ENCODE measurements at regions not wholly inside any gene's neighbourhood (a gene's known extent, or its start where the extent isn't known, plus 50 kb on each side); places are given as distances from the start of the nearest gene placed in this dataset.
"Not testable (repeated sequence)": the region's sequence is repeated elsewhere in the genome, so short reads cannot be mapped to it uniquely, and the experiment has no call there.

GRCh38 chr1:105459759-105460158 lies 1596.7 kb upstream of the PRMT6 start:
- H3K9me3 ChIP-seq (ENCODE audit: control insufficient read depth in 2 of 2, insufficient read depth in 1 of 2, low read depth in 1 of 2, low read length in 1 of 2): no peaks in the 10 kb centered on the region
- no peaks in the 10 kb centered on the region for H3K36me3 ChIP-seq (ENCODE audit: control insufficient read depth in 3 of 3, insufficient read depth in 2 of 3, low read depth in 1 of 3, low read length in 3 of 3)
- no peak for FAIRE-seq
- no peaks in the 10 kb centered on the region for H3K4me1 ChIP-seq (ENCODE audit: control insufficient read depth in 3 of 3, insufficient read depth in 2 of 3, low read depth in 1 of 3, low read length in 2 of 3)
- H3K27ac ChIP-seq (ENCODE audit: low read depth in 1 of 3, low read length in 2 of 3): no peak overlapping the region
- H3K27me3 ChIP-seq (ENCODE audit: control insufficient read depth in 3 of 3, insufficient read depth in 3 of 3, low read length in 3 of 3): no peaks in the 10 kb centered on the region
- DNase-seq: no peak
- no peak overlapping the region for H3K4me3 ChIP-seq (ENCODE audit: low read depth in 1 of 3, low read length in 3 of 3)

- no peak for FAIRE-seq
- no peak for DNase-seq
- Histone ChIP-seq H3K27me3 (ENCODE audit: control insufficient read depth in 3 of 3, insufficient read depth in 3 of 3, low read length in 3 of 3) (no peaks in the 10 kb centered on the region), H3K27ac (ENCODE audit: low read depth in 1 of 3, low read length in 2 of 3) (no peak overlapping the region), H3K4me1 (ENCODE audit: control insufficient read depth in 3 of 3, insufficient read depth in 2 of 3, low read depth in 1 of 3, low read length in 2 of 3) (no peaks in the 10 kb centered on the region), H3K9me3 (ENCODE audit: control insufficient read depth in 2 of 2, insufficient read depth in 1 of 2, low read depth in 1 of 2, low read length in 1 of 2) (no peaks in the 10 kb centered on the region), H3K4me3 (ENCODE audit: low read depth in 1 of 3, low read length in 3 of 3) (no peak overlapping the region), H3K36me3 (ENCODE audit: control insufficient read depth in 3 of 3, insufficient read depth in 2 of 3, low read depth in 1 of 3, low read length in 3 of 3) (no peaks in the 10 kb centered on the region)
- WGBS, 3 donors: 67 to 83% (median 79%) methylated on average over 2 of the region's 2 CpGs
Measured at GRCh38 chr1:105462308-105462707, 1594.2 kb upstream of the PRMT6 start.

- Histone ChIP-seq H3K9me3 (ENCODE audit: control insufficient read depth in 2 of 2, insufficient read depth in 1 of 2, low read depth in 1 of 2, low read length in 1 of 2) (no peaks in the 10 kb centered on the region), H3K4me3 (ENCODE audit: low read depth in 1 of 3, low read length in 3 of 3) (no peak overlapping the region), H3K27me3 (ENCODE audit: control insufficient read depth in 3 of 3, insufficient read depth in 3 of 3, low read length in 3 of 3) (no peaks in the 10 kb centered on the region), H3K36me3 (ENCODE audit: control insufficient read depth in 3 of 3, insufficient read depth in 2 of 3, low read depth in 1 of 3, low read length in 3 of 3) (no peaks in the 10 kb centered on the region), H3K27ac (ENCODE audit: low read depth in 1 of 3, low read length in 2 of 3) (no peak overlapping the region), H3K4me1 (ENCODE audit: control insufficient read depth in 3 of 3, insufficient read depth in 2 of 3, low read depth in 1 of 3, low read length in 2 of 3) (no peaks in the 10 kb centered on the region)
- FAIRE-seq: no peak
- DNase-seq: no peak
Measured at GRCh38 chr1:105467549-105467948, 1588.9 kb upstream of the PRMT6 start.

- 72 to 82% (median 75%) methylated on average over 7 of the region's 7 CpGs for WGBS, 3 donors
- FAIRE-seq; H3K9me3 ChIP-seq (ENCODE audit: control insufficient read depth in 2 of 2, insufficient read depth in 1 of 2, low read depth in 1 of 2, low read length in 1 of 2); H3K4me1 ChIP-seq (ENCODE audit: control insufficient read depth in 3 of 3, insufficient read depth in 2 of 3, low read depth in 1 of 3, low read length in 2 of 3); H3K27ac ChIP-seq (ENCODE audit: low read depth in 1 of 3, low read length in 2 of 3); DNase-seq; H3K27me3 ChIP-seq (ENCODE audit: control insufficient read depth in 3 of 3, insufficient read depth in 3 of 3, low read length in 3 of 3); H3K36me3 ChIP-seq (ENCODE audit: control insufficient read depth in 3 of 3, insufficient read depth in 2 of 3, low read depth in 1 of 3, low read length in 3 of 3); H3K4me3 ChIP-seq (ENCODE audit: low read depth in 1 of 3, low read length in 3 of 3): not testable (repeated sequence)
Measured at GRCh38 chr1:105470541-105470940, 1585.9 kb upstream of the PRMT6 start.

- H3K9me3 ChIP-seq (ENCODE audit: control insufficient read depth in 2 of 2, insufficient read depth in 1 of 2, low read depth in 1 of 2, low read length in 1 of 2): peaks cover 0 to 2% of the 10 kb centered on the region in 2 donors
- no peak overlapping the region for H3K27ac ChIP-seq (ENCODE audit: low read depth in 1 of 3, low read length in 2 of 3)
- no peak overlapping the region for H3K4me3 ChIP-seq (ENCODE audit: low read depth in 1 of 3, low read length in 3 of 3)
- no peaks in the 10 kb centered on the region for H3K4me1 ChIP-seq (ENCODE audit: control insufficient read depth in 3 of 3, insufficient read depth in 2 of 3, low read depth in 1 of 3, low read length in 2 of 3)
- FAIRE-seq (no peak), DNase-seq (no peak)
- no peaks in the 10 kb centered on the region for H3K27me3 ChIP-seq (ENCODE audit: control insufficient read depth in 3 of 3, insufficient read depth in 3 of 3, low read length in 3 of 3)
- no peaks in the 10 kb centered on the region for H3K36me3 ChIP-seq (ENCODE audit: control insufficient read depth in 3 of 3, insufficient read depth in 2 of 3, low read depth in 1 of 3, low read length in 3 of 3)
Measured at GRCh38 chr1:105483436-105483835, 1573.0 kb upstream of the PRMT6 start.

GRCh38 chr1:105485207-105485606 lies 1571.3 kb upstream of the PRMT6 start:
- no peak for FAIRE-seq
- 69 to 88% (median 77%) methylated on average over 2 of the region's 2 CpGs for WGBS, 3 donors
- H3K9me3 ChIP-seq (ENCODE audit: control insufficient read depth in 2 of 2, insufficient read depth in 1 of 2, low read depth in 1 of 2, low read length in 1 of 2): peaks cover 0 to 3% of the 10 kb centered on the region in 2 donors
- H3K27ac ChIP-seq (ENCODE audit: low read depth in 1 of 3, low read length in 2 of 3): no peak overlapping the region
- H3K36me3 ChIP-seq (ENCODE audit: control insufficient read depth in 3 of 3, insufficient read depth in 2 of 3, low read depth in 1 of 3, low read length in 3 of 3): no peaks in the 10 kb centered on the region
- H3K27me3 ChIP-seq (ENCODE audit: control insufficient read depth in 3 of 3, insufficient read depth in 3 of 3, low read length in 3 of 3): no peaks in the 10 kb centered on the region
- H3K4me3 ChIP-seq (ENCODE audit: low read depth in 1 of 3, low read length in 3 of 3): no peak overlapping the region
- no peak for DNase-seq
- H3K4me1 ChIP-seq (ENCODE audit: control insufficient read depth in 3 of 3, insufficient read depth in 2 of 3, low read depth in 1 of 3, low read length in 2 of 3): no peaks in the 10 kb centered on the region

- WGBS, 3 donors: 56 to 69% (median 68%) methylated on average over 4 of the region's 4 CpGs
- no peaks in the 10 kb centered on the region for H3K4me1 ChIP-seq (ENCODE audit: control insufficient read depth in 3 of 3, insufficient read depth in 2 of 3, low read depth in 1 of 3, low read length in 2 of 3)
- H3K36me3 ChIP-seq (ENCODE audit: control insufficient read depth in 3 of 3, insufficient read depth in 2 of 3, low read depth in 1 of 3, low read length in 3 of 3): no peaks in the 10 kb centered on the region
- DNase-seq: no peak
- no peaks in the 10 kb centered on the region for H3K27me3 ChIP-seq (ENCODE audit: control insufficient read depth in 3 of 3, insufficient read depth in 3 of 3, low read length in 3 of 3)
- peaks cover 0 to 4% of the 10 kb centered on the region in 2 donors for H3K9me3 ChIP-seq (ENCODE audit: control insufficient read depth in 2 of 2, insufficient read depth in 1 of 2, low read depth in 1 of 2, low read length in 1 of 2)
- no peak overlapping the region for H3K4me3 ChIP-seq (ENCODE audit: low read depth in 1 of 3, low read length in 3 of 3)
- FAIRE-seq: no peak
- H3K27ac ChIP-seq (ENCODE audit: low read depth in 1 of 3, low read length in 2 of 3): no peak overlapping the region
Measured at GRCh38 chr1:105492921-105493320, 1563.6 kb upstream of the PRMT6 start.

- no peaks in the 10 kb centered on the region for H3K9me3 ChIP-seq (ENCODE audit: control insufficient read depth in 2 of 2, insufficient read depth in 1 of 2, low read depth in 1 of 2, low read length in 1 of 2)
- WGBS, 3 donors: 40 to 52% (median 43%) methylated on average over 1 of the region's 1 CpG
- no peak for DNase-seq
- no peak for FAIRE-seq
- H3K27ac ChIP-seq (ENCODE audit: low read depth in 1 of 3, low read length in 2 of 3): no peak overlapping the region
- H3K36me3 ChIP-seq (ENCODE audit: control insufficient read depth in 3 of 3, insufficient read depth in 2 of 3, low read depth in 1 of 3, low read length in 3 of 3): no peaks in the 10 kb centered on the region
- no peak overlapping the region for H3K4me3 ChIP-seq (ENCODE audit: low read depth in 1 of 3, low read length in 3 of 3)
- H3K27me3 ChIP-seq (ENCODE audit: control insufficient read depth in 3 of 3, insufficient read depth in 3 of 3, low read length in 3 of 3): no peaks in the 10 kb centered on the region
- no peaks in the 10 kb centered on the region for H3K4me1 ChIP-seq (ENCODE audit: control insufficient read depth in 3 of 3, insufficient read depth in 2 of 3, low read depth in 1 of 3, low read length in 2 of 3)
Measured at GRCh38 chr1:105516068-105516467, 1540.4 kb upstream of the PRMT6 start.

- no peak for DNase-seq
- FAIRE-seq: no peak
- WGBS, 3 donors: 83 to 86% (median 84%) methylated on average over 3 of the region's 3 CpGs
Measured at GRCh38 chr1:105533996-105534395, 1522.5 kb upstream of the PRMT6 start.

More at GRCh38 chr1:105533996-105534395, 1522.5 kb upstream of the PRMT6 start:
- H3K27me3 ChIP-seq (ENCODE audit: control insufficient read depth in 3 of 3, insufficient read depth in 3 of 3, low read length in 3 of 3): no peaks in the 10 kb centered on the region
- no peaks in the 10 kb centered on the region for H3K9me3 ChIP-seq (ENCODE audit: control insufficient read depth in 2 of 2, insufficient read depth in 1 of 2, low read depth in 1 of 2, low read length in 1 of 2)
- H3K4me3 ChIP-seq (ENCODE audit: low read depth in 1 of 3, low read length in 3 of 3): no peak overlapping the region
- H3K36me3 ChIP-seq (ENCODE audit: control insufficient read depth in 3 of 3, insufficient read depth in 2 of 3, low read depth in 1 of 3, low read length in 3 of 3): no peaks in the 10 kb centered on the region
- H3K27ac ChIP-seq (ENCODE audit: low read depth in 1 of 3, low read length in 2 of 3): no peak overlapping the region
- no peaks in the 10 kb centered on the region for H3K4me1 ChIP-seq (ENCODE audit: control insufficient read depth in 3 of 3, insufficient read depth in 2 of 3, low read depth in 1 of 3, low read length in 2 of 3)
